Lung (tissue), 11 donors: ENCODE measurements at regions not wholly inside any gene's neighbourhood (a gene's known extent, or its start where the extent isn't known, plus 50 kb on each side); places are given as distances from the start of the nearest gene placed in this dataset.
A peak's percentile ranks its signal among the peaks of the same experiment; 100 is the strongest.

ENCODE experiments used
- ATAC-seq: fragments of 200-7000 bp; cut with Tn5 transposase; one replicate; pipeline ENCODE4 v1.9.1; 2020; ENCODE audit warnings: moderate number of reproducible peaks; ENCODE audit not compliant: insufficient read depth, low FRiP score
- DNase-seq, 3 donors: peaks; one replicate each; pipeline ENCODE4 v3.0.0-alpha.2; 2013 to 2017
- H3K27ac ChIP-seq, 2 donors: one replicate each; pipeline ENCODE4 v1.5.1; 2013; ENCODE audit warnings: mild to moderate bottlenecking in 2 of 2, moderate library complexity in 2 of 2, control low read depth in 1 of 2, inconsistent platforms in 1 of 2, low read depth in 1 of 2, low read length in 1 of 2
- H3K27me3 ChIP-seq, 3 donors: one replicate each; pipeline ENCODE4 v1.5.1; 2013; ENCODE audit warnings: low read length in 2 of 3; ENCODE audit not compliant: control insufficient read depth in 3 of 3, insufficient read depth in 3 of 3
- H3K36me3 ChIP-seq, 4 donors: one replicate each; pipeline ENCODE4 v1.5.1; 2013; ENCODE audit warnings: low read length in 4 of 4, mild to moderate bottlenecking in 1 of 4, moderate library complexity in 1 of 4; ENCODE audit not compliant: control insufficient read depth in 4 of 4, insufficient read depth in 4 of 4
- H3K4me1 ChIP-seq, 5 donors: one replicate each; pipeline ENCODE4 v1.5.1; 2013; ENCODE audit warnings: low read length in 5 of 5, mild to moderate bottlenecking in 2 of 5, moderate library complexity in 1 of 5; ENCODE audit not compliant: control insufficient read depth in 5 of 5, insufficient read depth in 5 of 5
- H3K4me3 ChIP-seq: one replicate; pipeline ENCODE4 v1.5.1; 2013; ENCODE audit warnings: mild to moderate bottlenecking, control low read depth, moderate library complexity
- H3K9ac ChIP-seq, 2 donors: one replicate each; pipeline ENCODE4 v1.5.1; 2013; ENCODE audit warnings: low read length in 2 of 2, control low read depth in 1 of 2; ENCODE audit not compliant: insufficient read depth in 1 of 2
- H3K9me3 ChIP-seq, 4 donors: one replicate each; pipeline ENCODE4 v1.5.1; 2013; ENCODE audit warnings: low read length in 3 of 4, mild to moderate bottlenecking in 1 of 4, moderate library complexity in 1 of 4; ENCODE audit not compliant: control insufficient read depth in 4 of 4, insufficient read depth in 3 of 4
- CTCF ChIP-seq: IDR thresholded peaks from 2 replicates; pipeline ENCODE4 v1.5.1; 2012; ENCODE audit warnings: mild to moderate bottlenecking; ENCODE audit errors: control extremely low read depth, extremely low read depth
- WGBS, 2 donors: extraction: QIAGEN DNeasy Blood & Tissue Kit; methylation state at CpG; one replicate each; pipeline ENCODE4 v1.1.7; 2013; 5-methylcytosine and 5-hydroxymethylcytosine counted together
- donor health status: control.
- donor health status: control.
- donor health status: Bipolar disorder and iron deficiency.
- donor health status: healthy.
- donor health status: DM: yes; HTN: yes; CAD: no.

- H3K4me1 ChIP-seq, result peaks cover 0 to 6% (median 0%) of the 10 kb centered on the region in 5 donors
- H3K27ac ChIP-seq, result no peak overlapping the region
- no peak overlapping the region for H3K4me3 ChIP-seq
- H3K27me3 ChIP-seq, result no peaks in the 10 kb centered on the region
- TF ChIP-seq CTCF, result no peak
- DNase-seq (peak in 2 of 3 donors; percentile 13 to 15), ATAC-seq (no peak)
- H3K9ac ChIP-seq, result no peak overlapping the region
- H3K9me3 ChIP-seq, result no peaks in the 10 kb centered on the region
- H3K36me3 ChIP-seq, result no peaks in the 10 kb centered on the region
- WGBS, 2 donors, result 42 to 45% methylated on average over 8 of the region's 8 CpGs
These were observed 50.8 kb upstream of the HOPX start for GRCh38 chr4:56731857-56732256.
